Glomerular visceral epithelial cell (primary cell): ENCODE measurements at regions not wholly inside any gene's neighbourhood (a gene's known extent, or its start where the extent isn't known, plus 50 kb on each side); places are given as distances from the start of the nearest gene placed in this dataset.

ENCODE experiments used
- DNase-seq: peaks from one replicate; pipeline ENCODE4 v3.0.0-alpha.2; 2016; ENCODE audit errors: extremely low spot score

- peak; percentile 31 for DNase-seq
Observed at GRCh38 chr5:2038321-2039179, 155.8 kb upstream of the IRX4 start.

GRCh38 chr5:2036885-2037284 lies 154.2 kb upstream of the IRX4 start:
- DNase-seq = no peak

GRCh38 chr5:2032432-2032831 lies 149.7 kb upstream of the IRX4 start:
- DNase-seq = no peak

- no peak for DNase-seq
Observed at GRCh38 chr5:2031581-2031980, 148.9 kb upstream of the IRX4 start.

- no peak for DNase-seq
Observed at GRCh38 chr5:2030131-2030530, 147.4 kb upstream of the IRX4 start.

GRCh38 chr5:2029206-2029605 lies 146.5 kb upstream of the IRX4 start:
- no peak for DNase-seq

- DNase-seq = no peak
Observed at GRCh38 chr5:2027790-2028189, 145.1 kb upstream of the IRX4 start.

GRCh38 chr5:2024986-2025721 lies 142.4 kb upstream of the IRX4 start:
- no peak for DNase-seq

GRCh38 chr5:2023196-2023595 lies 140.5 kb upstream of the IRX4 start:
- no peak for DNase-seq

GRCh38 chr5:2022436-2022835 lies 139.7 kb upstream of the IRX4 start:
- no peak for DNase-seq

- DNase-seq = no peak
Observed at GRCh38 chr5:2021484-2022176, 138.9 kb upstream of the IRX4 start.

GRCh38 chr5:2020730-2021129 lies 138.0 kb upstream of the IRX4 start:
- no peak for DNase-seq

GRCh38 chr5:2019716-2020115 lies 137.0 kb upstream of the IRX4 start:
- DNase-seq = no peak

- no peak for DNase-seq
Observed at GRCh38 chr5:2018390-2018724, 135.6 kb upstream of the IRX4 start.

- no peak for DNase-seq
Observed at GRCh38 chr5:2017540-2018389, 135.0 kb upstream of the IRX4 start.

GRCh38 chr5:2015961-2016360 lies 133.2 kb upstream of the IRX4 start:
- no peak for DNase-seq

GRCh38 chr5:2015124-2015848 lies 132.6 kb upstream of the IRX4 start:
- DNase-seq = no peak

GRCh38 chr5:2014058-2014610 lies 131.4 kb upstream of the IRX4 start:
- no peak for DNase-seq

GRCh38 chr5:2013301-2014057 lies 130.8 kb upstream of the IRX4 start:
- no peak for DNase-seq

- DNase-seq = no peak
Observed at GRCh38 chr5:2012885-2013284, 130.2 kb upstream of the IRX4 start.
